ENCODE measurements at regions not wholly inside any gene's neighbourhood (a gene's known extent, or its start where the extent isn't known, plus 50 kb on each side); places are given as distances from the start of the nearest gene placed in this dataset.

DNA sequence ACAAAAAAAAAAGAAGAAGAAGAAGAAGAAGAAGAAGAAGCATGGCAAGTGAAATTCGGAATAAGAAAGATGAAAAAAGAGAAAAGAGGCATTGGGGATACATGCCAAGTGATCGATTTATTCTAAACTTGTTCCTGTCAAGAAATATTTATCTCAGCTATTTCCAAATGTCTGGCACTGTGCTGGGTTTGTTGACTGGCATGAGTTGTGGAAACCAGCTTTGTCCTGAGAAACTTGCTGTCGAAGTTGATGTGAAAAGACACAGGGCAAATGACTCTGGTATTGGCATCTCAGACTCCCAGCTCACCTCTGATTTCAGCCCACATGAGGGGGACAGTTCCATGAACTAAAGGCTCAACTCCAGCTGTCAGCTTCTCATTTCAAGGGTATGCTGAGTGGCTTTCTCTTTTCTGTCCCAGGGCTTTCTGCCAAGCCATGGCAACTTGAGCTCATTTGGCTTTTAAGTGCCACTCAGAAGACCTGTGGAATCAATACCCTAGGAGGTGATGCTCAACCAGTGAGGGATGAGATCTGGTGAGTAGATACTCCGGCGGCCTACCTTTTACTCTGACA lies 253.3 kb upstream of the JAG1 start:
- no peaks in the 10 kb centered on the region for H3K79me2 ChIP-seq (replicated peaks; ENCODE audit: insufficient read depth)
- H3K9me3 Mint-ChIP-seq, result no peaks in the 10 kb centered on the region; the same call in 2 of the 3 replicates
- peaks cover 12% of the 10 kb centered on the region for H3K9me2 ChIP-seq (ENCODE audit: insufficient read depth)
- no peaks in the 10 kb centered on the region for H3F3A ChIP-seq (replicated peaks; ENCODE audit: low read depth)
- no peaks in the 10 kb centered on the region for H3K36me3 ChIP-seq (ENCODE audit: insufficient read depth)
- no peak overlapping the region for H3K27ac ChIP-seq (ENCODE audit: low read depth)
- no peaks in the 10 kb centered on the region for H4K20me1 ChIP-seq (replicated peaks; ENCODE audit: insufficient read depth)
- H3K27me3 ChIP-seq (ENCODE audit: insufficient read depth), result no peaks in the 10 kb centered on the region
- ATAC-seq, result no peak
- no peaks in the 10 kb centered on the region for H3K36me3 Mint-ChIP-seq (ENCODE audit: low read depth)
- peaks cover 2% of the 10 kb centered on the region for H3K27me3 Mint-ChIP-seq (ENCODE audit: insufficient read depth, low read depth, poor library complexity)
- H3K4me2 ChIP-seq, result no peak overlapping the region
- no peak overlapping the region for H2AFZ ChIP-seq
- no peak for DNase-seq (ENCODE audit: low spot score)
- H3K27ac Mint-ChIP-seq, result no peak overlapping the region
- no peak for TF ChIP-seq JUNB (IDR thresholded peaks at IDR 0.05; ENCODE audit: unreplicated experiment)
- no peak for TF ChIP-seq ZNF114 (CRISPR knock-in tag; IDR thresholded peaks at IDR 0.05)
- no peak for TF ChIP-seq POLR2AphosphoS5 (IDR thresholded peaks at IDR 0.05; ENCODE audit: low read depth)
- no peak for TF ChIP-seq ZNF462 (CRISPR knock-in tag; IDR thresholded peaks at IDR 0.05)
- no peak for TF ChIP-seq STAT1 (IDR thresholded peaks at IDR 0.05; ENCODE audit: unreplicated experiment)
- TF ChIP-seq ZNF331 (CRISPR knock-in tag; IDR thresholded peaks at IDR 0.05; ENCODE audit: low read depth), result no peak
- no peak for TF ChIP-seq CREB1 (CRISPR knock-in tag; IDR thresholded peaks at IDR 0.05; ENCODE audit: low read depth)
- no peak for TF ChIP-seq ETS1 (IDR thresholded peaks at IDR 0.05)
- no peak for TF ChIP-seq NANOG (IDR thresholded peaks at IDR 0.05; ENCODE audit: borderline replicate concordance)
- no peaks in the 10 kb centered on the region for H3K4me1 ChIP-seq (ENCODE audit: insufficient read depth)
- no peak overlapping the region for H3K4me3 Mint-ChIP-seq
- no peak overlapping the region for H3K4me3 ChIP-seq
- peaks cover 10% of the 10 kb centered on the region for H3K4me1 Mint-ChIP-seq

Measured in GM23338 (cell line).